GM10248 (cell line): ENCODE measurements at regions not wholly inside any gene's neighbourhood (a gene's known extent, or its start where the extent isn't known, plus 50 kb on each side); places are given as distances from the start of the nearest gene placed in this dataset.

Experiments
- CTCF ChIA-PET: fragments of 300-600 bp; sonication (Branson Sonifier 250); formaldehyde crosslinking; extraction: SDS; loops from one replicate; lab custom pipeline; 2021; ENCODE audit warnings: antibody characterized with exemption; lab: Yijun Ruan, JAX
- POLR2A ChIA-PET: fragments of 350-650 bp; sonication (Branson Sonifier 250); formaldehyde crosslinking; extraction: SDS; loops from one replicate; lab custom pipeline; 2020; ENCODE audit warnings: antibody characterized with exemption; lab: Yijun Ruan, JAX
- DNase-seq: peaks from one replicate; pipeline ENCODE4 v3.0.0; 2012; ENCODE audit errors: extremely low spot score
- CTCF ChIP-seq: IDR thresholded peaks from 2 replicates; pipeline ENCODE4 v1.5.1; 2012; ENCODE audit warnings: mild to moderate bottlenecking, low read depth; ENCODE audit errors: extremely low read depth, missing control alignments, control extremely low read depth

- POLR2A ChIA-PET: no interaction called here
- no peak for DNase-seq
- TF ChIP-seq CTCF: no peak
- CTCF ChIA-PET: no interaction called here
Measured at GRCh38 chrX:22533898-22534297, 261.2 kb downstream of the CBLL2 start.

GRCh38 chrX:22534643-22535042 lies 261.9 kb downstream of the CBLL2 start:
- no peak for DNase-seq
- CTCF ChIA-PET: no interaction called here

GRCh38 chrX:22536746-22537304 lies 264.1 kb downstream of the CBLL2 start:
- no peak for TF ChIP-seq CTCF
- ChIA-PET CTCF (no interaction called here), POLR2A (no interaction called here)
- no peak for DNase-seq

More at GRCh38 chrX:22534643-22535042, 261.9 kb downstream of the CBLL2 start:
- no peak for TF ChIP-seq CTCF
- POLR2A ChIA-PET: no interaction called here

GRCh38 chrX:22538580-22538979 lies 265.9 kb downstream of the CBLL2 start:
- TF ChIP-seq CTCF: no peak
- ChIA-PET POLR2A (no interaction called here), CTCF (no interaction called here)
- DNase-seq: no peak

GRCh38 chrX:22541926-22542325 lies 269.2 kb downstream of the CBLL2 start:
- CTCF ChIA-PET: no interaction called here
- POLR2A ChIA-PET: no interaction called here
- no peak for TF ChIP-seq CTCF
- no peak for DNase-seq

- TF ChIP-seq CTCF: no peak
- CTCF ChIA-PET: no interaction called here
- POLR2A ChIA-PET: no interaction called here
- DNase-seq: no peak
Measured at GRCh38 chrX:22542641-22543040, 269.9 kb downstream of the CBLL2 start.
